ENCODE measurements at regions not wholly inside any gene's neighbourhood (a gene's known extent, or its start where the extent isn't known, plus 50 kb on each side); places are given as distances from the start of the nearest gene placed in this dataset.

DNA sequence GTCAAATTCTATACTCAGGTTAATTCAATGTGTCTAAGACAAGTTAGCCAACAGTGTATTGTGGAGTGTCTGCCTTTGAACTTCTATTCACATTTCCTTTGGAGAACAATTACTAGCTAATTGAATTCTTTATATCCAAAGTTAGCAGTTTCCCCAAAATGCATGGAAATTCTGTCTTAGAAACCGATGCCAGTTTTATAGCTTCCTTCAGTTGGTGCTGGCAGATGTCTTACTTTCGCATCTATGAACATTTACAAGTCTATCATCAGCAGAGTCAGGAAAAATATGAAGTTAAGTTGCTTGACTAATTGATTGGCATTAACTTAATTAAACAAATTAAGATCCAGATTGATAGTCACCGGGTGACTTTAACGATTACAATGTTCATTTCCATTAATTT, 527.6 kb upstream of the CDH18 start:
- H3K36me3 ChIP-seq = no peaks in the 10 kb centered on the region

DNA sequence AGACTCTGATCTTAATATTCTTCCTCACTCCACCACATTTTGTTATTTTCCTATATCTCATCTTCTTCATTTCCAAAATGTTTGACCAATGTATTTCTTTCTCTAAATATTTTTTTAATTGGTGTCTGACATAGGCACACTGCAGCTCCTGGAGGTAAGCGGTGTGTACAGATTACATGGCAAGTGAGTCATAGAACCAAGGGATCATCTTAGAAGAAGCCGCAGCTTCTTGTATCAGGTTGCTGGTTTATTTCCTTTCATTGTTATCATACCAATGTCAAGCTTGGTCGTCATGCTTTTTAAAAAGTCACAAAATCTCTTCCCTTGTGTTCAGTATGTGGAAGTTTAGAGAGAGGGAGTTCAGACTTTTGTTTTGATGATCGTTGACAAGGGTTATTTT, 526.1 kb upstream of the CDH18 start:
- no peak for TF ChIP-seq Cebpa-rat (IDR thresholded peaks at IDR 0.05)
- H3K27me3 ChIP-seq = no peaks in the 10 kb centered on the region
- no peaks in the 10 kb centered on the region for H3K9me3 ChIP-seq (replicated peaks in 1 of 11)
- no peaks in the 10 kb centered on the region for H4K20me1 ChIP-seq
- H3K27ac ChIP-seq = no peak overlapping the region
- H3K4me3 ChIP-seq = no peak overlapping the region
- no peak overlapping the region for H3K9ac ChIP-seq
- H3K36me3 ChIP-seq = no peaks in the 10 kb centered on the region
- no peaks in the 10 kb centered on the region for H3K4me1 ChIP-seq
- H3K4me2 ChIP-seq = no peak overlapping the region

More for the DNA sequence above, 527.6 kb upstream of the CDH18 start:
- no peaks in the 10 kb centered on the region for H4K20me1 ChIP-seq
- H3K9ac ChIP-seq = no peak overlapping the region
- H3K4me2 ChIP-seq = no peak overlapping the region
- no peaks in the 10 kb centered on the region for H3K4me1 ChIP-seq
- H3K27me3 ChIP-seq = no peaks in the 10 kb centered on the region
- no peak overlapping the region for H3K4me3 ChIP-seq
- no peak overlapping the region for H3K27ac ChIP-seq
- no peaks in the 10 kb centered on the region for H3K9me3 ChIP-seq (replicated peaks in 1 of 11)
- TF ChIP-seq Cebpa-rat (IDR thresholded peaks at IDR 0.05) = no peak

DNA sequence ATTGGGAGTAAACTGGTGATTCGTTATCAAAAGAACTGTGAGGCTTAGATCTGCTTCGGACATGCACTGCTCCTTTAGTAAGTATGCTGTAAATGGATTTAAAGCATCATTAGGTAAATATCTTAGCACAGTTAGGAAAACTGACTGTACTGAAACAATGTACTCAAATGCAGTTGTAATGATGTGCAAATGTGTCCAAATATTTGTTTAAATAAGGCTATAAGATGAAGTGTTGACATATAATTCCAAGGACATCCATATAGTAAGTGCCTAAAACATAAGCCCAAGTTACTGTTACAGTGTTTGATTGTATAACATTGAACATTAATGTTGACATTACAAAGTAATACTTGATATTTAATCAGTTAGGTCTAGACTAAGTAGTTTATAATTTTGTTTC, 512.5 kb upstream of the CDH18 start:
- Histone ChIP-seq H3K27me3 (no peaks in the 10 kb centered on the region), H3K4me2 (no peak overlapping the region), H3K9ac (no peak overlapping the region), H4K20me1 (no peaks in the 10 kb centered on the region), H3K36me3 (no peaks in the 10 kb centered on the region), H3K4me1 (no peaks in the 10 kb centered on the region), H3K9me3 (replicated peaks in 1 of 11) (no peaks in the 10 kb centered on the region), H3K4me3 (no peak overlapping the region), H3K27ac (no peak overlapping the region)
- no peak for TF ChIP-seq Cebpa-rat (IDR thresholded peaks at IDR 0.05)

DNA sequence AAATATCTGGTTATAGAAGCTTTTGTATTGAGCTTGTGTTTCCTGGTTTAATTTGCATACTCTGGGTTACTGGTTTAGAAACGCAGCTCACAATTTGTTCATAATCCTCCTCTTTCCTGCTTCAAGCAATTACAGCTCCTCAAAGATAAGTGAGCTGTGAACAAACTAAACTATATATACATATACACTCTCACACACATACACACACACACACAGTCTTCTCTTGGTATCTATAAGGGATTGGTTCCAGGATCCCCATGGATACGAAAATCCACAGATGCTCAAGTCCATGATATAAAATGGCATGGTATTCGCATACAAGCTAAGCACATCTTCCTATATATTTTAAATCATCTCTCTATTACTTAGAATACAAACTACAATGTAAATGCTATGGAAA, 510.9 kb upstream of the CDH18 start:
- no peak overlapping the region for H3K4me2 ChIP-seq
- H3K9ac ChIP-seq = no peak overlapping the region
- no peaks in the 10 kb centered on the region for H3K4me1 ChIP-seq
- TF ChIP-seq Cebpa-rat (IDR thresholded peaks at IDR 0.05) = no peak
- H3K9me3 ChIP-seq (replicated peaks in 1 of 11) = no peaks in the 10 kb centered on the region
- no peaks in the 10 kb centered on the region for H3K36me3 ChIP-seq
- H3K27me3 ChIP-seq = no peaks in the 10 kb centered on the region
- H4K20me1 ChIP-seq = no peaks in the 10 kb centered on the region
- no peak overlapping the region for H3K27ac ChIP-seq
- no peak overlapping the region for H3K4me3 ChIP-seq

DNA sequence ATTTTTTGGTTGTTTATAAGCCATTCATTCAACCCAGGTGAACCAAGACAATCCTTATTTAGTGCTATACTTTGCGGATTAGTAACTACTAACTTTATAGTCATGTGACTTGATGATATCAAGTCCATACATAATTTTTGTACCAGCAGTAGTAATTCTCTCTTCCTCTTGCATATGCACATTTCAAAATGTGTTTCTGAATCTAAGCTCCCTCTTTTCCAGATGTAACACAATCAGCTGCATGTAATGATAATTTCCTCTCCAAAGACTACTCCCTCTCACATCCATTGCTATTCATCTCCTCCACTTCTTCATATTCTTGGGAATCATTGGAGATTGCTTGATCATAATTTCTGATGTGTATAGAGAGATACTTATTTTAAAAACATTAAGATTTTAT, 510.1 kb upstream of the CDH18 start:
- no peak for TF ChIP-seq Cebpa-rat (IDR thresholded peaks at IDR 0.05)
- Histone ChIP-seq H3K27me3 (no peaks in the 10 kb centered on the region), H3K4me3 (no peak overlapping the region), H3K27ac (no peak overlapping the region), H3K36me3 (no peaks in the 10 kb centered on the region), H3K9ac (no peak overlapping the region), H3K4me1 (no peaks in the 10 kb centered on the region), H3K9me3 (replicated peaks in 1 of 11) (no peaks in the 10 kb centered on the region), H3K4me2 (no peak overlapping the region), H4K20me1 (no peaks in the 10 kb centered on the region)

DNA sequence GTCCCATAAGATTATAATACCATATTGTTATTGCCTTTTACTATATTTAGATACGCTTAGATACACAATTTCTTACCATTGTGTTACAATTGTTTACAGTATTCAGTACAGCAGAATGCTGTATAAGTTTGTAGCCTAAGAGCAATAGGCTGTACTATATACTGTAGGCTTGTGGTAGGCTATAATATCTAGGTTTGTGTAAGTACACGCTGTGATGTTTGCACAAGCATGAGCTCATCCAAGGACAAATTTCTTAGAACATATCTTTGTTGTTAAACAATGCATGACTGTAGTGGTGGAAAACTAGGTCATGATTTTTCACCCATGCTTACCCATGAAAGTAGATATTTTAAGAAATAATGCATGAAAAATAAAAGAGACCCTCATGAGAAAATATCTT, 509.4 kb upstream of the CDH18 start:
- H3K36me3 ChIP-seq = no peaks in the 10 kb centered on the region
- H3K4me2 ChIP-seq = no peak overlapping the region
- TF ChIP-seq Cebpa-rat (IDR thresholded peaks at IDR 0.05) = no peak
- no peak overlapping the region for H3K4me3 ChIP-seq
- H3K4me1 ChIP-seq = no peaks in the 10 kb centered on the region
- no peaks in the 10 kb centered on the region for H3K9me3 ChIP-seq (replicated peaks in 1 of 11)
- H3K27ac ChIP-seq = no peak overlapping the region
- no peaks in the 10 kb centered on the region for H4K20me1 ChIP-seq
- no peak overlapping the region for H3K9ac ChIP-seq
- no peaks in the 10 kb centered on the region for H3K27me3 ChIP-seq

DNA sequence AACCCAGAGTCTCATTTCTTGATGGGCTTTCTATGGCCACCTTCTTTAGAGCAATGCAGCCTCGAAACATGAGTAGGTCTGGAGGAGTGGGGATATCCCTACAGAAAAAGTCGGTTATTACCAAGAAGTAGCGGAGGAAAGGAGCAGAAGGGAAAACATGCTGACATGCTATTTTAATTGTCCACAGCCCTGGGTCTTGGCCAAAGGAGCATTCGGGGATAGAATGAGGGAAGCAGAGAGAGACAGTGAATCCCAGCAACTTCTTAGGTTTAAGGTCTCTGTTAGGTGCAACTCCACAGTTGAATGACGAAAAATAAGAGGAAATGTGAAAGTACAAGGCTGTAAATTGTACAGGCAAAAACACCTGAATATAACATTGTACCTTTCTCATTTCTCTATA, 506.7 kb upstream of the CDH18 start:
- no peaks in the 10 kb centered on the region for H3K27me3 ChIP-seq
- no peak overlapping the region for H3K4me2 ChIP-seq
- no peaks in the 10 kb centered on the region for H4K20me1 ChIP-seq
- no peak for TF ChIP-seq Cebpa-rat (IDR thresholded peaks at IDR 0.05)
- no peak overlapping the region for H3K9ac ChIP-seq
- H3K36me3 ChIP-seq = no peaks in the 10 kb centered on the region
- no peaks in the 10 kb centered on the region for H3K9me3 ChIP-seq (replicated peaks in 1 of 11)
- no peak overlapping the region for H3K27ac ChIP-seq
- no peaks in the 10 kb centered on the region for H3K4me1 ChIP-seq
- no peak overlapping the region for H3K4me3 ChIP-seq

DNA sequence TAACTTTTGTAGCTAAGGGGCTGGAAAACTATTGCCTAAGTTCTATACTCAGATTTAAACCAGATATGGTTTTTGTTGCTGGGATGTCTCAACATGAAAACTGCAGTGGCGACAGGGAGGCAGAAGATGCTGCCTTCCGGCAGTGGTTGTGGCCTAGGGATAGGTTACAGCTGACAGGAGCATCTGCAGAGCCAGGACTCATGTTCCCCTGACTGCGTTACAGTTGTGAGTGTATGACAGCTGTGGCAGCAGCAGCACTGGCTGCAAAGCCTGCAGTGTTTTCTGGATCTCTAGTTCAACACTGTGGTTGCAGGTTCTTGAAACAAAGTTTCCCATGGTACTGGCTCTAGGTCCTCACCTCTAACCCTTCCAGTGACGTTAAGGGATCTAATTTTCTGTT, 498.8 kb upstream of the CDH18 start:
- Histone ChIP-seq H3K9ac (no peak overlapping the region), H3K27ac (no peak overlapping the region), H3K4me2 (no peak overlapping the region), H3K4me1 (no peaks in the 10 kb centered on the region), H3K4me3 (no peak overlapping the region), H3K36me3 (no peaks in the 10 kb centered on the region), H4K20me1 (no peaks in the 10 kb centered on the region), H3K27me3 (no peaks in the 10 kb centered on the region), H3K9me3 (replicated peaks in 1 of 11) (no peaks in the 10 kb centered on the region)
- no peak for TF ChIP-seq Cebpa-rat (IDR thresholded peaks at IDR 0.05)

DNA sequence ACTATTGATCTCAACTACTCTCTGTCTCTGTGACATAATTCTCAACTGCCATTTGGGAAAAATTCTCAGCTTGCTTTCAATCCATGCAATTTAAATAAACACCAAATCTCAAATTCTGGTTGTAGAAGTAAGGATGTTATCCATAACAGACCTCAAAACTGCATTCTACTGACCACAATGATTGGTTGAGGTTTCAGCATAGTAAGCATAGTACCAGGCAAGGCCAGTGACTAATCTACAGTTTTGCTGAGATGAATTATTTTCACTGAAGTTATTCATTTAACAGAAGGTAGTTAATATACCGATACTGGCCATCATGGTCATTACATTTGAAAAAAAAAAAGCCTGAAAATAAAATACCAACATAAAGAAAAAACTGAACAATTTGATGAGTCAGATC, 488.0 kb upstream of the CDH18 start:
- TF ChIP-seq Cebpa-rat (IDR thresholded peaks at IDR 0.05) = no peak
- no peaks in the 10 kb centered on the region for H3K4me1 ChIP-seq
- no peaks in the 10 kb centered on the region for H3K27me3 ChIP-seq
- no peaks in the 10 kb centered on the region for H4K20me1 ChIP-seq
- H3K4me3 ChIP-seq = no peak overlapping the region
- H3K36me3 ChIP-seq = no peaks in the 10 kb centered on the region
- no peak overlapping the region for H3K9ac ChIP-seq
- H3K9me3 ChIP-seq (replicated peaks in 1 of 11) = no peaks in the 10 kb centered on the region
- no peak overlapping the region for H3K27ac ChIP-seq
- no peak overlapping the region for H3K4me2 ChIP-seq

DNA sequence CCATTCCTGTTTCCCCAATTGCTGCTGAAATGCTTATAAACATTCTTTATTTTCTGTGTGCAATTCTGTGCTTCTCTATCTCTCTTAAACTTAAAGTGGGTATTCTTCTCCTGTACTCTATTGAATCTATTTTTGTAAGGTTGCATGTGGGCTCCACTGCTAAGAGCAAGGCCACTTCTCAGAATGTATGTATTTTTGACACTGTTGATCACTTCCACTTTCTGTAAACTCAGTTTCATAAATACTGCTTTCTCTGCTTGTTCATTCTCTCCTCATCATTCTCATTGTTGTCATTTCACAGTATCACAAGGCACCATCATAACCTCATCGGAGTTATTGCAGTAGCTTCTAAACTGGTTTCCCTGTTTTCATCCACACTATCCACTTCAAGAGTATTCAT, 483.0 kb upstream of the CDH18 start:
- Histone ChIP-seq H3K4me3 (no peak overlapping the region), H3K36me3 (no peaks in the 10 kb centered on the region), H4K20me1 (no peaks in the 10 kb centered on the region), H3K9me3 (replicated peaks in 1 of 11) (no peaks in the 10 kb centered on the region), H3K4me1 (no peaks in the 10 kb centered on the region), H3K9ac (no peak overlapping the region), H3K27me3 (no peaks in the 10 kb centered on the region), H3K27ac (no peak overlapping the region), H3K4me2 (no peak overlapping the region)
- no peak for TF ChIP-seq Cebpa-rat (IDR thresholded peaks at IDR 0.05)

DNA sequence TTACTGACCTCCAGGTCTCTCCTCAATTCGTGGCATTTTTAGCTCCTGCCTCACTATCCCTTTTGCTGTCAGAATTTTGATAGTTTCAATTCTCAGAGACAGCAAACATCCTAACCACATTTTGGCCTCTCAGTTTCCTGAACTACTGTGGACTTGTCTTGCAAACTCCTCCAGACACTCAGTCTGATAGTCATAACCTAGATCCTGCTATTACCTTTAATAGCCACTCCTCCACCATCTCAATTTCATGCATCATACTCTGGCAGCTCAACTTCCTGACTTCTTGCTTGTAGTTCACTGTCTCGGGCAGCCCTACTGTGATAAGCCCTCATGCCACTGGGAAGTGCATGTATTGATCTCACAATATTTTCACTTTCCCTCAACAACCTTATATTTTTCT, 481.8 kb upstream of the CDH18 start:
- H4K20me1 ChIP-seq = no peaks in the 10 kb centered on the region
- H3K27ac ChIP-seq = no peak overlapping the region
- H3K4me1 ChIP-seq = no peaks in the 10 kb centered on the region
- no peaks in the 10 kb centered on the region for H3K27me3 ChIP-seq
- no peak for TF ChIP-seq Cebpa-rat (IDR thresholded peaks at IDR 0.05)
- H3K9me3 ChIP-seq (replicated peaks in 1 of 11) = no peaks in the 10 kb centered on the region
- no peaks in the 10 kb centered on the region for H3K36me3 ChIP-seq
- no peak overlapping the region for H3K4me2 ChIP-seq
- H3K9ac ChIP-seq = no peak overlapping the region
- H3K4me3 ChIP-seq = no peak overlapping the region

Data from BLaER1 treated with 17β-estradiol and CSF1 and Interleukin-3, amounts not matched to agents 10 nM and 100 nM (cell line).